IMR-90 (cell line): ENCODE measurements at regions not wholly inside any gene's neighbourhood (a gene's known extent, or its start where the extent isn't known, plus 50 kb on each side); places are given as distances from the start of the nearest gene placed in this dataset.

Source experiments
- BHLHE40 ChIP-seq: fragments of 150-350 bp; IDR thresholded peaks from 2 replicates; pipeline ENCODE4 v1.6.1; 2016; ENCODE audit warnings: mild to moderate bottlenecking, low read depth, low read length
- CEBPB ChIP-seq: IDR thresholded peaks from 2 replicates; pipeline ENCODE4 v1.6.1; 2012; ENCODE audit warnings: low read depth, low read length, improper control_type of control experiment
- MAFK ChIP-seq: IDR thresholded peaks from 2 replicates; pipeline ENCODE4 v1.6.1; 2012; ENCODE audit warnings: low read depth, low read length, improper control_type of control experiment
- MAZ ChIP-seq: IDR thresholded peaks from 2 replicates; pipeline ENCODE4 v1.6.1; 2012; ENCODE audit warnings: low read depth, mild to moderate bottlenecking, low read length, improper control_type of control experiment, moderate library complexity, borderline replicate concordance
- MXI1 ChIP-seq: IDR thresholded peaks from 2 replicates; pipeline ENCODE4 v1.6.1; 2012; ENCODE audit warnings: low read depth, mild to moderate bottlenecking, low read length, moderate library complexity, borderline replicate concordance
- NFE2L2 ChIP-seq: fragments of 150-350 bp; IDR thresholded peaks from 2 replicates; pipeline ENCODE4 v1.6.1; 2016; ENCODE audit warnings: low read depth, mild to moderate bottlenecking, low read length
- POLR2A ChIP-seq: IDR thresholded peaks from 2 replicates; pipeline ENCODE4 v1.6.1; 2012; ENCODE audit warnings: mild to moderate bottlenecking, low read depth, low read length
- RAD21 ChIP-seq: IDR thresholded peaks from 2 replicates; pipeline ENCODE4 v1.6.1; 2012; ENCODE audit warnings: low read length, improper control_type of control experiment
- RCOR1 ChIP-seq: IDR thresholded peaks from 2 replicates; pipeline ENCODE4 v1.6.1; 2012; ENCODE audit warnings: mild to moderate bottlenecking, low read length, improper control_type of control experiment; ENCODE audit not compliant: insufficient replicate concordance
- RFX5 ChIP-seq: IDR thresholded peaks from 2 replicates; pipeline ENCODE4 v1.8.0; 2012; ENCODE audit warnings: low read depth, mild to moderate bottlenecking, low read length, moderate library complexity
- SMC3 ChIP-seq: fragments of 150-350 bp; IDR thresholded peaks from 2 replicates; pipeline ENCODE4 v1.6.1; 2016; ENCODE audit warnings: low read depth, mild to moderate bottlenecking, antibody characterized with exemption, low read length, moderate library complexity
- TF ChIP-seq, protein P1 (sequence below): conservative IDR thresholded peaks from 2 replicates; pipeline ENCODE4 v1.5.1; 2012; ENCODE audit warnings: mild to moderate bottlenecking, low read depth, low read length, improper control_type of control experiment
- TF ChIP-seq, protein P2 (sequence below): fragments of 150-350 bp; IDR thresholded peaks from 2 replicates; pipeline ENCODE4 v1.6.1; 2017; ENCODE audit warnings: mild to moderate bottlenecking, antibody characterized with exemption, low read length, low read depth

DNA sequence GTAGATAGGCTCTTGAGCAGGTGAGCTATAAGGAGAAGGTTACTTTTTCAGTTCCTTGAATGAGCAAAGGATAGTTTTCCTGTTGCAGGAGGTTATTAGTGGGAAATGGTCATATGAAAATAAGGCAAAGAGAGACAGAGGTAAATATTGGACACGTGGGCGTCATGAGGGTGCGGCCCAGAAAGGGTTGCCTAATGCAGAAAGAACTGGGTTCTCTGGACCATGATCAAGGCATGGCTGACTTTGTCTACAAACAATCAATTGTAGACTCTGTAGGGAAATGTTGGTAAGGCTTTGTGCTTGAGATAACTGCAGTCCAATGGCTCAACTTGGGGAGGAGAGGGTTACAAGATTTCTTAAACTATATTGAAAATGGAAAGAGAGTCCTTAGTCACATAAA, 585.8 kb downstream of the BCL11A start:
- TF ChIP-seq, protein P1, sequence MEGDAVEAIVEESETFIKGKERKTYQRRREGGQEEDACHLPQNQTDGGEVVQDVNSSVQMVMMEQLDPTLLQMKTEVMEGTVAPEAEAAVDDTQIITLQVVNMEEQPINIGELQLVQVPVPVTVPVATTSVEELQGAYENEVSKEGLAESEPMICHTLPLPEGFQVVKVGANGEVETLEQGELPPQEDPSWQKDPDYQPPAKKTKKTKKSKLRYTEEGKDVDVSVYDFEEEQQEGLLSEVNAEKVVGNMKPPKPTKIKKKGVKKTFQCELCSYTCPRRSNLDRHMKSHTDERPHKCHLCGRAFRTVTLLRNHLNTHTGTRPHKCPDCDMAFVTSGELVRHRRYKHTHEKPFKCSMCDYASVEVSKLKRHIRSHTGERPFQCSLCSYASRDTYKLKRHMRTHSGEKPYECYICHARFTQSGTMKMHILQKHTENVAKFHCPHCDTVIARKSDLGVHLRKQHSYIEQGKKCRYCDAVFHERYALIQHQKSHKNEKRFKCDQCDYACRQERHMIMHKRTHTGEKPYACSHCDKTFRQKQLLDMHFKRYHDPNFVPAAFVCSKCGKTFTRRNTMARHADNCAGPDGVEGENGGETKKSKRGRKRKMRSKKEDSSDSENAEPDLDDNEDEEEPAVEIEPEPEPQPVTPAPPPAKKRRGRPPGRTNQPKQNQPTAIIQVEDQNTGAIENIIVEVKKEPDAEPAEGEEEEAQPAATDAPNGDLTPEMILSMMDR: no peak
- TF ChIP-seq POLR2A: no peak
- TF ChIP-seq RFX5: no peak
- no peak for TF ChIP-seq RAD21
- TF ChIP-seq SMC3: no peak
- TF ChIP-seq MAFK: no peak
- no peak for TF ChIP-seq NFE2L2
- TF ChIP-seq BHLHE40: no peak
- TF ChIP-seq MAZ: no peak
- TF ChIP-seq, protein P2, sequence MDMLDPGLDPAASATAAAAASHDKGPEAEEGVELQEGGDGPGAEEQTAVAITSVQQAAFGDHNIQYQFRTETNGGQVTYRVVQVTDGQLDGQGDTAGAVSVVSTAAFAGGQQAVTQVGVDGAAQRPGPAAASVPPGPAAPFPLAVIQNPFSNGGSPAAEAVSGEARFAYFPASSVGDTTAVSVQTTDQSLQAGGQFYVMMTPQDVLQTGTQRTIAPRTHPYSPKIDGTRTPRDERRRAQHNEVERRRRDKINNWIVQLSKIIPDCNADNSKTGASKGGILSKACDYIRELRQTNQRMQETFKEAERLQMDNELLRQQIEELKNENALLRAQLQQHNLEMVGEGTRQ: no peak
- TF ChIP-seq CEBPB: no peak
- TF ChIP-seq RCOR1: no peak
- TF ChIP-seq MXI1: no peak
